Thyroid gland (tissue), 4 donors: ENCODE measurements at regions not wholly inside any gene's neighbourhood (a gene's known extent, or its start where the extent isn't known, plus 50 kb on each side); places are given as distances from the start of the nearest gene placed in this dataset.

Experiments
- POLR2A ChIP-seq, 2 donors: fragments of 450-650 bp; IDR thresholded peaks; one replicate each; pipeline ENCODE4 v1.6.1; 2017; ENCODE audit warnings: antibody characterized with exemption in 2 of 2, mild to moderate bottlenecking in 2 of 2, moderate library complexity in 1 of 2
- TF ChIP-seq, protein P1 (sequence below), 6 experiments: fragments of 200-600 bp in 3 of 6; fragments of 450-650 bp in 3 of 6; sonication (generic) in 3 of 6; IDR thresholded peaks; one replicate each; pipeline ENCODE4 v1.5.1; 2016 to 2019; ENCODE audit warnings: antibody characterized with exemption in 6 of 6, mild to moderate bottlenecking in 2 of 6, inconsistent platforms in 1 of 6, moderate library complexity in 1 of 6

- TF ChIP-seq, protein P1, sequence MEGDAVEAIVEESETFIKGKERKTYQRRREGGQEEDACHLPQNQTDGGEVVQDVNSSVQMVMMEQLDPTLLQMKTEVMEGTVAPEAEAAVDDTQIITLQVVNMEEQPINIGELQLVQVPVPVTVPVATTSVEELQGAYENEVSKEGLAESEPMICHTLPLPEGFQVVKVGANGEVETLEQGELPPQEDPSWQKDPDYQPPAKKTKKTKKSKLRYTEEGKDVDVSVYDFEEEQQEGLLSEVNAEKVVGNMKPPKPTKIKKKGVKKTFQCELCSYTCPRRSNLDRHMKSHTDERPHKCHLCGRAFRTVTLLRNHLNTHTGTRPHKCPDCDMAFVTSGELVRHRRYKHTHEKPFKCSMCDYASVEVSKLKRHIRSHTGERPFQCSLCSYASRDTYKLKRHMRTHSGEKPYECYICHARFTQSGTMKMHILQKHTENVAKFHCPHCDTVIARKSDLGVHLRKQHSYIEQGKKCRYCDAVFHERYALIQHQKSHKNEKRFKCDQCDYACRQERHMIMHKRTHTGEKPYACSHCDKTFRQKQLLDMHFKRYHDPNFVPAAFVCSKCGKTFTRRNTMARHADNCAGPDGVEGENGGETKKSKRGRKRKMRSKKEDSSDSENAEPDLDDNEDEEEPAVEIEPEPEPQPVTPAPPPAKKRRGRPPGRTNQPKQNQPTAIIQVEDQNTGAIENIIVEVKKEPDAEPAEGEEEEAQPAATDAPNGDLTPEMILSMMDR (IDR thresholded peaks at IDR 0.05): no peak
- no peak for TF ChIP-seq POLR2A (IDR thresholded peaks at IDR 0.05)
Observed at GRCh38 chr6:165986914-165987482, 180.7 kb downstream of the TBXT start.
